H1 (cell line): ENCODE measurements at regions not wholly inside any gene's neighbourhood (a gene's known extent, or its start where the extent isn't known, plus 50 kb on each side); places are given as distances from the start of the nearest gene placed in this dataset.

Source experiments
- CTCF ChIA-PET: fragments of 300-600 bp; sonication (Branson Sonifier 250); formaldehyde crosslinking; loops from one replicate; lab custom pipeline; 2021; ENCODE audit not compliant: partially characterized antibody; lab: Charles Lee
- POLR2A ChIA-PET: fragments of 300-600 bp; sonication (Branson Sonifier 250); formaldehyde crosslinking; loops from one replicate; lab custom pipeline; 2021; ENCODE audit warnings: inconsistent platforms; ENCODE audit not compliant: partially characterized antibody; lab: Charles Lee
- DNase-seq, 2 experiments: peaks; one replicate each; pipeline versions ENCODE4 v3.0.0 to v3.0.0-alpha.2; 2010 to 2022; ENCODE audit warnings: low spot score in 2 of 2, low read depth in 1 of 2, mixed read lengths in 1 of 2
- FAIRE-seq: peaks from 2 replicates; lab custom pipeline; 2011; peaks lifted over from hg19 to GRCh38; lab: Jason Lieb, UNC
- H2AFZ ChIP-seq: 2 replicates; pipeline ENCODE4 v1.8.1; 2012; ENCODE audit warnings: low read length, inconsistent platforms
- H2AK5ac ChIP-seq: 2 replicates; pipeline ENCODE4 v1.6.1; 2013; ENCODE audit warnings: low read depth, low read length
- H2BK120ac ChIP-seq: replicated peaks from 2 replicates; pipeline ENCODE3; 2013; ENCODE audit warnings: low read depth, low read length, inconsistent platforms
- H2BK12ac ChIP-seq: 2 replicates; pipeline ENCODE4 v1.6.1; 2013; ENCODE audit warnings: low read depth, low read length
- H2BK15ac ChIP-seq: 2 replicates; pipeline ENCODE4 v1.6.1; 2013; ENCODE audit warnings: low read length
- H2BK20ac ChIP-seq: 2 replicates; pipeline ENCODE4 v1.6.1; 2013; ENCODE audit warnings: low read length
- H2BK5ac ChIP-seq: 2 replicates; pipeline ENCODE4 v1.6.1; 2013; ENCODE audit warnings: low read depth, low read length
- H3K14ac ChIP-seq: 2 replicates; pipeline ENCODE4 v1.6.1; 2013; ENCODE audit warnings: inconsistent platforms; ENCODE audit not compliant: insufficient read length
- H3K18ac ChIP-seq: 2 replicates; pipeline ENCODE4 v1.6.1; 2013; ENCODE audit warnings: low read length; ENCODE audit errors: extremely low read depth
- H3K23ac ChIP-seq: 2 replicates; pipeline ENCODE4 v1.6.1; 2013; ENCODE audit warnings: inconsistent platforms; ENCODE audit not compliant: insufficient read length
- H3K23me2 ChIP-seq: 2 replicates; pipeline ENCODE4 v1.6.1; 2013; ENCODE audit warnings: low read depth, low read length
- H3K27ac ChIP-seq: 2 replicates; pipeline ENCODE4 v1.6.1; 2011; ENCODE audit warnings: low read depth, low read length, inconsistent platforms
- H3K27me3 ChIP-seq, 4 experiments: replicated peaks in 1 of 4; 1 replicate in 1 of 4; 2 replicates in 3 of 4; pipeline versions ENCODE4 v1.6.1 to v1.8.1; 2011 to 2013; ENCODE audit warnings: low read length in 3 of 4, mild to moderate bottlenecking in 3 of 4, inconsistent platforms in 2 of 4, mixed read lengths in 2 of 4, moderate library complexity in 1 of 4; ENCODE audit not compliant: control insufficient read depth in 3 of 4, insufficient read depth in 3 of 4; ENCODE audit errors: extremely low read depth in 1 of 4
- H3K36me3 ChIP-seq, 4 experiments: 2 replicates each; pipeline versions ENCODE4 v1.6.1 to v1.8.1; 2011 to 2013; ENCODE audit warnings: mild to moderate bottlenecking in 4 of 4, low read length in 3 of 4, moderate library complexity in 2 of 4, control low read depth in 1 of 4, inconsistent platforms in 1 of 4; ENCODE audit not compliant: insufficient read depth in 4 of 4, control insufficient read depth in 2 of 4
- H3K4ac ChIP-seq: replicated peaks from 2 replicates; pipeline ENCODE3; 2013; ENCODE audit warnings: low read length, low read depth, mixed read lengths, inconsistent platforms; ENCODE audit not compliant: insufficient read length
- H3K4me1 ChIP-seq, 4 experiments: replicated peaks in 1 of 4; 1 replicate in 1 of 4; 2 replicates in 3 of 4; pipeline versions ENCODE4 v1.6.1 to v1.8.1; 2011 to 2013; ENCODE audit warnings: low read length in 3 of 4, inconsistent platforms in 2 of 4, mixed read lengths in 1 of 4; ENCODE audit not compliant: insufficient read depth in 4 of 4, control insufficient read depth in 3 of 4
- H3K4me2 ChIP-seq, 2 experiments: 2 replicates each; pipeline versions ENCODE4 v1.6.1 to v1.8.1; 2011 to 2013; ENCODE audit warnings: low read depth in 2 of 2, low read length in 2 of 2, control low read depth in 1 of 2, inconsistent platforms in 1 of 2, mild to moderate bottlenecking in 1 of 2; ENCODE audit not compliant: insufficient read depth in 1 of 2
- H3K4me3 ChIP-seq, 4 experiments: fragments of 200-600, 300-600 bp in 1 of 4; sonication (generic), shearing (Covaris generic), sonication (Bioruptor Twin) in 1 of 4; 2 replicates each; pipeline versions ENCODE4 v1.5.1 to v1.8.1; 2011 to 2016; ENCODE audit warnings: low read length in 4 of 4, low read depth in 3 of 4, control low read depth in 2 of 4, inconsistent platforms in 2 of 4, mild to moderate bottlenecking in 2 of 4, mixed read lengths in 1 of 4, moderate library complexity in 1 of 4; ENCODE audit not compliant: insufficient read depth in 2 of 4; ENCODE audit errors: extremely low read depth in 1 of 4
- H3K56ac ChIP-seq: replicated peaks from 2 replicates; pipeline ENCODE3; 2013; ENCODE audit warnings: low read depth, mild to moderate bottlenecking, mixed read lengths, low read length, inconsistent platforms; ENCODE audit not compliant: insufficient read length
- H3K79me1 ChIP-seq: 2 replicates; pipeline ENCODE4 v1.6.1; 2013; ENCODE audit warnings: low read depth, low read length, control low read depth
- H3K79me2 ChIP-seq, 2 experiments: 2 replicates each; pipeline versions ENCODE4 v1.6.1 to v1.8.1; 2012 to 2013; ENCODE audit warnings: low read length in 2 of 2, mild to moderate bottlenecking in 2 of 2, inconsistent platforms in 1 of 2; ENCODE audit not compliant: insufficient read depth in 2 of 2, control insufficient read depth in 1 of 2
- H3K9ac ChIP-seq, 4 experiments: replicated peaks in 1 of 4; 1 replicate in 1 of 4; 2 replicates in 3 of 4; pipeline versions ENCODE4 v1.6.1 to v1.8.1; 2011 to 2013; ENCODE audit warnings: low read depth in 3 of 4, low read length in 3 of 4, control low read depth in 2 of 4, mild to moderate bottlenecking in 2 of 4, moderate library complexity in 2 of 4, inconsistent platforms in 1 of 4; ENCODE audit errors: extremely low read depth in 1 of 4
- H3K9me3 ChIP-seq, 2 experiments: 2 replicates each; pipeline versions ENCODE4 v1.6.1 to v1.8.1; 2012 to 2013; ENCODE audit warnings: mild to moderate bottlenecking in 2 of 2, moderate library complexity in 2 of 2, control low read depth in 1 of 2, inconsistent platforms in 1 of 2, low read depth in 1 of 2, low read length in 1 of 2, mixed read lengths in 1 of 2; ENCODE audit not compliant: insufficient read depth in 2 of 2
- H4K20me1 ChIP-seq, 2 experiments: replicated peaks in 1 of 2; 2 replicates each; pipeline versions ENCODE3 to v1.8.1; 2011 to 2013; ENCODE audit warnings: inconsistent platforms in 2 of 2, low read length in 2 of 2, mild to moderate bottlenecking in 1 of 2; ENCODE audit not compliant: insufficient read depth in 2 of 2, control insufficient read depth in 1 of 2
- H4K5ac ChIP-seq: 2 replicates; pipeline ENCODE4 v1.6.1; 2013; ENCODE audit warnings: low read length, low read depth, mixed read lengths, inconsistent platforms; ENCODE audit not compliant: insufficient read length
- H4K8ac ChIP-seq: 2 replicates; pipeline ENCODE4 v1.8.0; 2013; ENCODE audit warnings: mild to moderate bottlenecking, moderate library complexity, low read length, inconsistent platforms; ENCODE audit not compliant: insufficient read depth; ENCODE audit errors: extremely low read depth
- H4K91ac ChIP-seq: replicated peaks from 2 replicates; pipeline ENCODE3; 2013; ENCODE audit warnings: low read length, mixed read lengths, inconsistent platforms; ENCODE audit not compliant: insufficient read length
- ATF3 ChIP-seq: IDR thresholded peaks from 2 replicates; pipeline ENCODE4 v1.6.1; 2011; ENCODE audit warnings: low read depth, mild to moderate bottlenecking, low read length; ENCODE audit not compliant: insufficient read depth
- BACH1 ChIP-seq: IDR thresholded peaks from 2 replicates; pipeline ENCODE4 v1.6.1; 2012; ENCODE audit warnings: low read length, improper control_type of control experiment
- CREB1 ChIP-seq: IDR thresholded peaks from 2 replicates; pipeline ENCODE4 v1.6.1; 2012; ENCODE audit warnings: inconsistent platforms
- EP300 ChIP-seq, 2 experiments: IDR thresholded peaks; 1 replicate in 1 of 2; 2 replicates in 1 of 2; pipeline ENCODE4 v1.6.1; 2011 to 2012; ENCODE audit warnings: low read depth in 2 of 2, low read length in 2 of 2, mild to moderate bottlenecking in 2 of 2, borderline replicate concordance in 1 of 2, inconsistent platforms in 1 of 2, moderate library complexity in 1 of 2
- GTF2F1 ChIP-seq: IDR thresholded peaks from 2 replicates; pipeline ENCODE4 v1.6.1; 2012; ENCODE audit warnings: low read depth, low read length, improper control_type of control experiment, borderline replicate concordance
- KDM4A ChIP-seq: IDR thresholded peaks from one replicate; pipeline ENCODE4 v1.7.1; 2012; ENCODE audit warnings: low read depth, mild to moderate bottlenecking, moderate library complexity, low read length, inconsistent platforms; ENCODE audit not compliant: severe bottlenecking
- KDM5A ChIP-seq: fragments of 200-600 bp; IDR thresholded peaks from 2 replicates; pipeline ENCODE4 v1.7.1; 2012; ENCODE audit warnings: mild to moderate bottlenecking, low read length, inconsistent platforms, mixed read lengths
- MAFK ChIP-seq: IDR thresholded peaks from 2 replicates; pipeline ENCODE4 v1.6.1; 2012; ENCODE audit warnings: low read depth, mild to moderate bottlenecking, improper control_type of control experiment, low read length
- MAX ChIP-seq: IDR thresholded peaks from 2 replicates; pipeline ENCODE4 v1.6.1; 2012; ENCODE audit warnings: inconsistent platforms
- NANOG ChIP-seq: IDR thresholded peaks from 2 replicates; pipeline ENCODE4 v1.6.1; 2011; ENCODE audit warnings: low read length, low read depth, mild to moderate bottlenecking, inconsistent platforms; ENCODE audit not compliant: insufficient read depth, poor library complexity, severe bottlenecking
- POLR2AphosphoS5 ChIP-seq: IDR thresholded peaks from 2 replicates; pipeline ENCODE4 v1.6.1; 2011; ENCODE audit warnings: low read depth, low read length
- USF2 ChIP-seq: IDR thresholded peaks from 2 replicates; pipeline ENCODE4 v1.6.1; 2011; ENCODE audit warnings: low read length, improper control_type of control experiment
- WGBS, 2 experiments: shearing (Covaris generic) in 1 of 2; methylation state at CpG; one replicate each; pipeline versions ENCODE4 v1.1.6 to v1.1.7; 2013 to 2015; ENCODE audit warnings: low lambda C conversion rate in 2 of 2, mixed read lengths in 2 of 2, inconsistent platforms in 1 of 2, low coverage in 1 of 2, missing lambda C conversion rate in 1 of 2; ENCODE audit not compliant: insufficient replicate concordance in 2 of 2, insufficient coverage in 1 of 2, insufficient read length in 1 of 2; ENCODE audit errors: extremely low coverage in 1 of 2, missing lambda C conversion rate in 1 of 2; 5-methylcytosine and 5-hydroxymethylcytosine counted together

- WGBS, 2 experiments = 95% methylated on average over 2 of the region's 2 CpGs; no CpG with 5 or more reads in 1 of the 2 experiments
- Histone ChIP-seq H3K27ac (no peak overlapping the region), H3K9ac (no peak overlapping the region), H4K20me1 (no peaks in the 10 kb centered on the region), H2BK5ac (no peak overlapping the region), H3K18ac (no peak overlapping the region), H3K56ac (no peak overlapping the region), H2AK5ac (no peak overlapping the region), H3K36me3 (0 out of 8 replicates have a peak, but pooled peaks cover 0 to 3% (median 0%) of the 10 kb centered on the region in 4 experiments), H3K14ac (no peak overlapping the region), H3K9me3 (peaks cover 7 to 11% of the 10 kb centered on the region in 2 experiments; a peak in 2 of 4 replicates), H4K91ac (no peak overlapping the region), H3K79me2 (no peaks in the 10 kb centered on the region), H3K4me3 (no peak overlapping the region), H3K23me2 (no peaks in the 10 kb centered on the region; the same call in 1 of the 2 replicates), H2BK20ac (no peak overlapping the region), H2AFZ (no peak overlapping the region), H3K79me1 (no peaks in the 10 kb centered on the region), H3K23ac (no peak overlapping the region), H2BK120ac (no peak overlapping the region), H3K27me3 (no peaks in the 10 kb centered on the region), H2BK12ac (0 out of 2 replicates have a peak overlapping the region, but pooled peaks have one; percentile 55), H3K4me1 (no peaks in the 10 kb centered on the region; a peak in 2 of 7 replicates), H4K8ac (no peak overlapping the region), H4K5ac (no peak overlapping the region), H3K4ac (peak overlapping the region; percentile 25), H2BK15ac (no peak overlapping the region), H3K4me2 (no peak overlapping the region)
- ChIA-PET POLR2A (no interaction called here), CTCF (interaction anchor here (0.6 to 1.8 kb wide), 3 partner anchors 12 to 437 kb away, joined by 3 to 5 read pairs (median 3); no protein-coding TSS in a partner anchor)
- DNase-seq (no peak), FAIRE-seq (no peak)
- TF ChIP-seq EP300 (IDR thresholded peaks at IDR 0.05; ENCODE audit: borderline replicate concordance in 1 of 2, low read depth in 2 of 2, low read length in 2 of 2) = no peak
- no peak for TF ChIP-seq KDM4A
- TF ChIP-seq GTF2F1 = no peak
- TF ChIP-seq NANOG = no peak
- TF ChIP-seq POLR2AphosphoS5 = no peak
- no peak for TF ChIP-seq USF2
- no peak for TF ChIP-seq CREB1
- TF ChIP-seq MAX = no peak
- no peak for TF ChIP-seq KDM5A
- TF ChIP-seq MAFK = no peak
- no peak for TF ChIP-seq ATF3
- TF ChIP-seq BACH1 = no peak
Measured at GRCh38 chr21:15301736-15302135, 236.9 kb upstream of the NRIP1 start.
